ENCODE measurements at regions not wholly inside any gene's neighbourhood (a gene's known extent, or its start where the extent isn't known, plus 50 kb on each side); places are given as distances from the start of the nearest gene placed in this dataset.

DNA sequence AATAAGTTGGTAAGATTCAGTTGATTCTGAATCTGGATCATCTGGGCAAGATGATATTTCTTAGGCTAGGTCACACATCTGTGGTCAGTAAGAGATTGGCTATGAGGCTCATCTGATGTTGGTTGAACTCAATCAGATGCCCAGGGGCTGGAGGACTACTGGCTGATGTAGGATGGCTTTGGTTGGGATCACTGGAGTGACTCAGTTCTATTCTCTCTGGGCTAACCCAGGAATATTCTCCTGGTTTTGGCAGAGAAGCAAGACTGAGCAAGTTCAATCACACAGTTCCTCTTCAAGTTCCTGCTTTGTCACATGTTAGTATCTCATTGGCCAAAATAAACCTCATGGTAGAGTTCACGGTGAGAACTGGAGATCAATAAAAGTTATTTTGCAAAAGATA, 902.3 kb upstream of the SLIT2 start:
- TF ChIP-seq, protein P1, sequence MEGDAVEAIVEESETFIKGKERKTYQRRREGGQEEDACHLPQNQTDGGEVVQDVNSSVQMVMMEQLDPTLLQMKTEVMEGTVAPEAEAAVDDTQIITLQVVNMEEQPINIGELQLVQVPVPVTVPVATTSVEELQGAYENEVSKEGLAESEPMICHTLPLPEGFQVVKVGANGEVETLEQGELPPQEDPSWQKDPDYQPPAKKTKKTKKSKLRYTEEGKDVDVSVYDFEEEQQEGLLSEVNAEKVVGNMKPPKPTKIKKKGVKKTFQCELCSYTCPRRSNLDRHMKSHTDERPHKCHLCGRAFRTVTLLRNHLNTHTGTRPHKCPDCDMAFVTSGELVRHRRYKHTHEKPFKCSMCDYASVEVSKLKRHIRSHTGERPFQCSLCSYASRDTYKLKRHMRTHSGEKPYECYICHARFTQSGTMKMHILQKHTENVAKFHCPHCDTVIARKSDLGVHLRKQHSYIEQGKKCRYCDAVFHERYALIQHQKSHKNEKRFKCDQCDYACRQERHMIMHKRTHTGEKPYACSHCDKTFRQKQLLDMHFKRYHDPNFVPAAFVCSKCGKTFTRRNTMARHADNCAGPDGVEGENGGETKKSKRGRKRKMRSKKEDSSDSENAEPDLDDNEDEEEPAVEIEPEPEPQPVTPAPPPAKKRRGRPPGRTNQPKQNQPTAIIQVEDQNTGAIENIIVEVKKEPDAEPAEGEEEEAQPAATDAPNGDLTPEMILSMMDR (IDR thresholded peaks at IDR 0.05): no peak
- no peak for TF ChIP-seq POLR2A (IDR thresholded peaks at IDR 0.05)

Data from transverse colon (tissue), 3 donors.